Liver (tissue), 8 donors: ENCODE measurements at regions not wholly inside any gene's neighbourhood (a gene's known extent, or its start where the extent isn't known, plus 50 kb on each side); places are given as distances from the start of the nearest gene placed in this dataset.

ENCODE experiments used
- DNase-seq: peaks from one replicate; pipeline ENCODE4 v3.0.0-alpha.2; 2017; ENCODE audit warnings: low spot score
- H3K27ac ChIP-seq, 2 donors: one replicate each; pipeline ENCODE4 v1.7.0; 2013; ENCODE audit warnings: inconsistent platforms in 2 of 2, low read length in 2 of 2, control low read depth in 1 of 2, low read depth in 1 of 2, mild to moderate bottlenecking in 1 of 2
- H3K27me3 ChIP-seq, 4 donors: one replicate each; pipeline versions ENCODE4 v1.6.1 to v1.7.0; 2013; ENCODE audit warnings: low read length in 3 of 4, inconsistent platforms in 1 of 4, mild to moderate bottlenecking in 1 of 4, moderate library complexity in 1 of 4; ENCODE audit not compliant: control insufficient read depth in 4 of 4, insufficient read depth in 4 of 4
- H3K36me3 ChIP-seq, 4 donors: one replicate each; pipeline versions ENCODE4 v1.6.1 to v1.7.0; 2013; ENCODE audit warnings: low read length in 3 of 4, mild to moderate bottlenecking in 3 of 4, low read depth in 1 of 4, moderate library complexity in 1 of 4; ENCODE audit not compliant: control insufficient read depth in 4 of 4, insufficient read depth in 3 of 4
- H3K4me1 ChIP-seq, 4 donors: one replicate each; pipeline versions ENCODE4 v1.6.1 to v1.7.0; 2013; ENCODE audit warnings: low read length in 3 of 4, mild to moderate bottlenecking in 3 of 4, moderate library complexity in 1 of 4; ENCODE audit not compliant: control insufficient read depth in 4 of 4, insufficient read depth in 4 of 4
- H3K4me3 ChIP-seq, 3 donors: one replicate each; pipeline versions ENCODE4 v1.6.1 to v1.7.0; 2013; ENCODE audit warnings: low read length in 3 of 3, control low read depth in 1 of 3, low read depth in 1 of 3, mild to moderate bottlenecking in 1 of 3
- H3K9ac ChIP-seq, 2 donors: one replicate each; pipeline ENCODE4 v1.7.0; 2013; ENCODE audit warnings: low read length in 2 of 2, mild to moderate bottlenecking in 2 of 2, moderate library complexity in 2 of 2, control low read depth in 1 of 2, low read depth in 1 of 2
- H3K9me3 ChIP-seq, 4 donors: one replicate each; pipeline versions ENCODE4 v1.6.1 to v1.7.0; 2013; ENCODE audit warnings: low read length in 3 of 4; ENCODE audit not compliant: control insufficient read depth in 4 of 4
- ATF3 ChIP-seq: IDR thresholded peaks from 2 replicates; pipeline ENCODE4 v1.6.1; 2016; ENCODE audit warnings: antibody characterized with exemption
- CTCF ChIP-seq: fragments of 150-350 bp; IDR thresholded peaks from 2 replicates; pipeline ENCODE4 v1.5.1; 2017; ENCODE audit warnings: improper control_type of control experiment, low read depth, low read length; ENCODE audit not compliant: missing input control
- EGR1 ChIP-seq, 2 donors: IDR thresholded peaks; 2 replicates each; pipeline ENCODE4 v1.6.1; 2016 to 2018; ENCODE audit warnings: antibody characterized with exemption in 2 of 2, low read depth in 2 of 2
- FOXA1 ChIP-seq: IDR thresholded peaks from 2 replicates; pipeline ENCODE4 v1.6.1; 2016; ENCODE audit warnings: antibody characterized with exemption
- FOXA2 ChIP-seq: IDR thresholded peaks from 2 replicates; pipeline ENCODE4 v1.6.1; 2016; ENCODE audit warnings: antibody characterized with exemption
- GABPA ChIP-seq, 2 donors: IDR thresholded peaks in 1 of 2; conservative IDR thresholded peaks in 1 of 2; 2 replicates each; pipeline ENCODE4 v1.6.1; 2016; ENCODE audit warnings: antibody characterized with exemption in 2 of 2, mild to moderate bottlenecking in 1 of 2, moderate library complexity in 1 of 2
- HNF4G ChIP-seq: IDR thresholded peaks from 2 replicates; pipeline ENCODE4 v1.6.1; 2016; ENCODE audit warnings: antibody characterized with exemption
- JUND ChIP-seq, 2 donors: IDR thresholded peaks; 2 replicates each; pipeline ENCODE4 v1.6.1; 2016; ENCODE audit warnings: antibody characterized with exemption in 2 of 2
- NR2F2 ChIP-seq: IDR thresholded peaks from 2 replicates; pipeline ENCODE4 v1.6.1; 2016; ENCODE audit warnings: antibody characterized with exemption
- RAD21 ChIP-seq, 2 donors: IDR thresholded peaks; 2 replicates each; pipeline ENCODE4 v1.6.1; 2016; ENCODE audit warnings: antibody characterized with exemption in 2 of 2, mild to moderate bottlenecking in 2 of 2
- REST ChIP-seq: IDR thresholded peaks from 2 replicates; pipeline ENCODE4 v1.6.1; 2016; ENCODE audit warnings: antibody characterized with exemption, mild to moderate bottlenecking
- RXRA ChIP-seq, 2 donors: IDR thresholded peaks; 2 replicates each; pipeline ENCODE4 v1.6.1; 2017 to 2018; ENCODE audit warnings: antibody characterized with exemption in 2 of 2, mild to moderate bottlenecking in 1 of 2
- SP1 ChIP-seq: IDR thresholded peaks from 2 replicates; pipeline ENCODE4 v1.6.1; 2018; ENCODE audit warnings: antibody characterized with exemption, mild to moderate bottlenecking
- TAF1 ChIP-seq: conservative IDR thresholded peaks from 2 replicates; pipeline ENCODE4 v1.6.1; 2016; ENCODE audit warnings: antibody characterized with exemption, mild to moderate bottlenecking
- ZBTB33 ChIP-seq: IDR thresholded peaks from 2 replicates; pipeline ENCODE4 v1.6.1; 2016; ENCODE audit warnings: antibody characterized with exemption
- WGBS: extraction: QIAGEN DNeasy Blood & Tissue Kit; methylation state at CpG from one replicate; pipeline ENCODE4 v1.1.7; 2013; 5-methylcytosine and 5-hydroxymethylcytosine counted together
- donor health status: healthy.
- donor health status: healthy.
- donor health status: healthy.
- donor health status: healthy.
- donor health status: healthy.

GRCh38 chr18:28768791-28769768 lies 592.1 kb upstream of the CDH2 start:
- Histone ChIP-seq H3K9ac (no peak overlapping the region), H3K27me3 (no peaks in the 10 kb centered on the region), H3K4me1 (no peaks in the 10 kb centered on the region), H3K4me3 (no peak overlapping the region), H3K27ac (no peak overlapping the region), H3K36me3 (no peaks in the 10 kb centered on the region), H3K9me3 (no peaks in the 10 kb centered on the region)
- TF ChIP-seq ZBTB33 (no peak), EGR1 (IDR thresholded peaks at IDR 0.05; ENCODE audit: low read depth in 2 of 2) (no peak), NR2F2 (no peak), CTCF (no peak), SP1 (no peak), REST (no peak), FOXA2 (no peak), JUND (IDR thresholded peaks at IDR 0.05) (no peak), GABPA (IDR thresholded peaks at IDR 0.05 in 1 of 2, conservative IDR thresholded peaks at IDR 0.05 in 1 of 2) (no peak), RAD21 (IDR thresholded peaks at IDR 0.05) (no peak), FOXA1 (no peak), TAF1 (no peak)
- WGBS = 75% methylated on average over 8 of the region's 8 CpGs
- no peak for DNase-seq

- DNase-seq = no peak
- Histone ChIP-seq H3K4me1 (no peaks in the 10 kb centered on the region), H3K27me3 (no peaks in the 10 kb centered on the region), H3K9ac (no peak overlapping the region), H3K4me3 (no peak overlapping the region), H3K27ac (no peak overlapping the region), H3K36me3 (no peaks in the 10 kb centered on the region), H3K9me3 (no peaks in the 10 kb centered on the region)
- WGBS = 89% methylated on average over 2 of the region's 2 CpGs
- TF ChIP-seq SP1 = no peak
- TF ChIP-seq FOXA1 = no peak
- TF ChIP-seq ATF3 = no peak
- TF ChIP-seq RXRA (IDR thresholded peaks at IDR 0.05) = no peak
- no peak for TF ChIP-seq GABPA (IDR thresholded peaks at IDR 0.05 in 1 of 2, conservative IDR thresholded peaks at IDR 0.05 in 1 of 2)
- TF ChIP-seq ZBTB33 = no peak
- no peak for TF ChIP-seq EGR1 (IDR thresholded peaks at IDR 0.05; ENCODE audit: low read depth in 2 of 2)
- no peak for TF ChIP-seq HNF4G
- no peak for TF ChIP-seq FOXA2
- TF ChIP-seq TAF1 = no peak
- TF ChIP-seq JUND (IDR thresholded peaks at IDR 0.05) = no peak
- TF ChIP-seq REST = no peak
These were observed 590.8 kb upstream of the CDH2 start for GRCh38 chr18:28767727-28768211.
